HFF-Myc (cell line): ENCODE measurements at regions not wholly inside any gene's neighbourhood (a gene's known extent, or its start where the extent isn't known, plus 50 kb on each side); places are given as distances from the start of the nearest gene placed in this dataset.

ENCODE experiments used
- DNase-seq: peaks from one replicate; pipeline ENCODE4 v3.0.0-alpha.2; 2011; ENCODE audit warnings: low read depth; ENCODE audit errors: extremely low read depth
- H3K4me3 ChIP-seq: replicated peaks from 2 replicates; pipeline ENCODE4 v1.5.1; 2011; ENCODE audit warnings: low read depth, mild to moderate bottlenecking, control low read depth, low read length
- TF ChIP-seq, protein P1 (sequence below): IDR thresholded peaks from 2 replicates; pipeline ENCODE4 v1.5.1; 2012; ENCODE audit warnings: mild to moderate bottlenecking, low read depth, low read length, control low read depth; ENCODE audit errors: missing control alignments

DNA sequence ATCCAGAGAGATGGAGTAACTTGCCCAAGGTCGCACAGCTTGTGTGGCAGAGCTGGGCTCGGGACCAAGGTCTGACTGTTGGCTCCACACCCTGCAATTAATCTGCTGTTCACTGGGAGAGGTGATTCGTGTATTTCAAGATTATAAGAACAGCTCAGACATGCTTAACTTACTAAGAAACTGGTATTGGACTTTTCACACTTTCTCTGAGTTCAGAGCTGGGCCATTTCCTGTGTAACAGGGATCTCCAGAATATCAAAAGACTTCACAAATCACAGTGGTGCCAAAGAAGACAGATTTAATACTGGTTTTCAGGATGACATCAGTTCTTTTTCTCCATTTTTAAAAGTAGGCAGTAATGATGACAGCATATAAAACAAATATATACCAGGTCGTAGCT lies 156.8 kb upstream of the UBE2E1 start:
- H3K4me3 ChIP-seq: no peak overlapping the region
- TF ChIP-seq, protein P1, sequence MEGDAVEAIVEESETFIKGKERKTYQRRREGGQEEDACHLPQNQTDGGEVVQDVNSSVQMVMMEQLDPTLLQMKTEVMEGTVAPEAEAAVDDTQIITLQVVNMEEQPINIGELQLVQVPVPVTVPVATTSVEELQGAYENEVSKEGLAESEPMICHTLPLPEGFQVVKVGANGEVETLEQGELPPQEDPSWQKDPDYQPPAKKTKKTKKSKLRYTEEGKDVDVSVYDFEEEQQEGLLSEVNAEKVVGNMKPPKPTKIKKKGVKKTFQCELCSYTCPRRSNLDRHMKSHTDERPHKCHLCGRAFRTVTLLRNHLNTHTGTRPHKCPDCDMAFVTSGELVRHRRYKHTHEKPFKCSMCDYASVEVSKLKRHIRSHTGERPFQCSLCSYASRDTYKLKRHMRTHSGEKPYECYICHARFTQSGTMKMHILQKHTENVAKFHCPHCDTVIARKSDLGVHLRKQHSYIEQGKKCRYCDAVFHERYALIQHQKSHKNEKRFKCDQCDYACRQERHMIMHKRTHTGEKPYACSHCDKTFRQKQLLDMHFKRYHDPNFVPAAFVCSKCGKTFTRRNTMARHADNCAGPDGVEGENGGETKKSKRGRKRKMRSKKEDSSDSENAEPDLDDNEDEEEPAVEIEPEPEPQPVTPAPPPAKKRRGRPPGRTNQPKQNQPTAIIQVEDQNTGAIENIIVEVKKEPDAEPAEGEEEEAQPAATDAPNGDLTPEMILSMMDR: no peak
- DNase-seq: no peak

DNA sequence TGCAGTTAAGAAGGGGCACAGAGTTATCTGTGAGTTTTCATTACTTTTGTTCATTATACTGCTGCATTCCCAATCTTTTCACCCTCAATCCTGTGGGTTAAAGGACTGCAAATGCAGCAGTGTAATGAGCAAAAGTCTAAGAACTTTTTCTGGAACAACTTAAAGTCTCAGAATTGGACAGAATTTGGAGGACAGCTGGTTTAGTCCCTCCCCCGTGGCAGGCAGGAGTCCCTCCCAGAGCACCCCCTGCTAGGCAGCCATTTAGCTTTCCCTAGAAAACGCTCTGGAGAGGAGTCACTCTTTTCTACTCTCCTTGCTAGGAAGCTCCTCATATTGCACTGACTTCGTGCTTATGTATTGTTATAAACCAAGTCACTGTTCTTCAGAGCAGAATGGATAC lies 156.3 kb upstream of the UBE2E1 start:
- no peak for DNase-seq
- H3K4me3 ChIP-seq: no peak overlapping the region
- TF ChIP-seq, protein P1: no peak

DNA sequence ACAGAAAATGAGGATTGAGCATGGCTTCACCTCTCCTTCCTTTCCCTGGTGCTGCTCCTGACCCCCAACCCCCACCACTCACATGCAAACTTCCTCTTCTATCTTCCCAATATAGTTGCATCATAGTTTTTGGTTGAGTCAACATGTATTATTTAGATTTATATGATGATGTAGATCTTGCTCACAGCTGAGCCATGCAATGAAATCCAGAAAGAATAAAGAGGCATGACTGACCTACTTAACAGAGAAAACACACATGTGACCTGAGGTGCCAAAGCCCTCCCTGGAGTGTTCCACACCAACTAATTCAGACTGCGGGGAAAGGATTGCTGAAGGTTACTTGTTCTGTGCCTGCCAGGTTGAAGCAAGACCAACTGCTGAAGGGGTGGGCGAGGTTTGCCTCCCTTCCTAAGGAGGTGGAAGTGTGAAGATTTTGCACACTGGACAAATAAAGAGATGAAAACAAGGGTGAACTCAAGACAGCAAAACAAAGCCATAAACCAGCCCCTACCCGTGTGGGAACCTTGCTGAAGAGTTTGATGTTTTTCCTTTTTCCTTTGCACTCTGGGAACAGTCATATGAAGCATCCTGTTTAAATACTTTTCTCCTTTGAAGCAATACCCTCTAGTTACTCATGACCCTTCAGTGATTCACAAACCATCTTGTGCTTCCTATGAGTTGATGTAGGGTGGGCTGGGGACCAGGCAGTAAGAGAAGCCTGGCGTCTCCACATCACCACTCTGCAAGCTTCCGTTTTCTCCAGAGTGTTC lies 155.2 kb upstream of the UBE2E1 start:
- DNase-seq: no peak
- TF ChIP-seq, protein P1: no peak
- no peak overlapping the region for H3K4me3 ChIP-seq

DNA sequence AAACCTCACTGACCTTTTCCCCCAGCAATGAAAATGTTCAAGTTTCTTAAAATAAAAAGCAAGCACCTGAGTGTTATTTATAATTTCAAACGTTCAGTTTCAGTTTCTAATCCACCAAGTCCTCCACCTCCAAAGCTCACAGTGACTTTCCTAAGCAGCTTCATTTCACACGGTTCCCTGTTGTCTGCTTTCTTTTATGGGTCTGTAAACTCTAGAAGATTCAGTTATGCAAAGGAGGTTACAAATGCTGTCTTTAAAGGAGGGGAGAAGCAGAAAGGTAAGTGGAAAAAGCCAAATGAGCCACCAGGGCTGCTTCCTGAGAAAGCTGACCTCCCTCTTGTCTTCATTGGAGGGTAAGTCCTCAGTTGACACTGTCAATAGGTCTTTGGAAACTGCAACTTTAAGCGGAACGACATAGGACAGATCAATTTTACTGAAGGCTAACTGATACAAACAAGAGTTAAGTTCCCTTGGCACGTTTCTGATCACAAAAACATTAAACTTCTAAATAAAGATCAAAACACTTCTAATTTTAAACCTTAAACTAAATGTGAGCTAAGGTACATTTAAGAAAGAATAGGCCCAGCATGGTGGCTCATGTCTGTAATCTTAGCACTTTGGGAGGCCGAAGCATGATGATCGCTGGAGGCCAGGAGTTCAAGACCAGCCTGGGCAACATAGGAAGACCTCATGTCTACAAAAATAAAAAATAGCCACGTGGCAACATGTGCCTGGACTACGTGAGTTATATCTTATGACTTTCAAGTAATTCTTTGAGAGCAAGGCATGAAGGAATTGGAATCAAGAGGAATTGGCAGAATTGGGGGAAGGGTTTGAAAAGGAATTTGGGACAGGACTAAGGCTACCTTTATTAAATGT lies 151.9 kb upstream of the UBE2E1 start:
- no peak overlapping the region for H3K4me3 ChIP-seq
- no peak for DNase-seq

DNA sequence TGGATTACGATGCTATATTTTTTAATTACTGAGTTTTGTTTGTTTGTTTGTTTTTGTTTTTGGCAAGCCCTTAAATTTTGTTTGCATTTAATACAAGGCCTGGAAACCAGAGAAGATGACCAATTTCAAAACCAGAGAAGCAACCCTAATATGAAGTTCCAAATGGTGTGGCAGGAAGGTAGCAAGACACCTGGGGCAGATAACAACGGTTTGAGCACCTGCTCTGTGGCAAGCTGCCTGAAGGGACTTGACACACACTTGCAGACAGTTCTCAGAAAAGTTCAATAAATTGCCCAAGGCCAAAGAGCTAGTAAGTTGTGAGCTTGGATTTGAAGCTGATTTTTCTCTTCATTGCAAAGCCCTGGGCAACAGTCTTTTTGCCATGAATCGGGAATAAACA lies 151.2 kb upstream of the UBE2E1 start:
- TF ChIP-seq, protein P1: no peak
- no peak for DNase-seq
- no peak overlapping the region for H3K4me3 ChIP-seq

More for the DNA sequence above, 151.9 kb upstream of the UBE2E1 start:
- TF ChIP-seq, protein P1: no peak

DNA sequence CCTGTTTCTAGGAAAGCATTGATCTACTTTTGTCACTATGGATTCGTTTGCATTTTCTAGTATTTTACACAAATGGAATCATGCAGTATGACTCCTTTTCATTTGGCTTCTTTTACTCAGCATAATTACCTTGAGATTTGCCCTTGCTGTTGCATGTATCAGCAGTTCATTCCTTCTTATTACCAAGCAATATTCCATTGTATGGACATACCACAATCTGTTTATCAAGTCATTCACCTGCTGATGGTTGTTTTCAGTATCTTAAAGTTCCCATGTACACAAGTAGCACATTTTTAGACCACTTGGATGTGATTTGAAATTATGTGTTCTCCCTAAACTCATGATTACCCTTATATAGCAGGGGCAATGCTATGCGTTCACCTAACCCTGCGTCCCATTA lies 150.0 kb upstream of the UBE2E1 start:
- DNase-seq: no peak
- H3K4me3 ChIP-seq: no peak overlapping the region
- TF ChIP-seq, protein P1: no peak
